Activated CD8-positive, alpha-beta T cell treated with anti-CD3 and anti-CD28 coated beads for 36 hours (primary cell): ENCODE measurements at regions not wholly inside any gene's neighbourhood (a gene's known extent, or its start where the extent isn't known, plus 50 kb on each side); places are given as distances from the start of the nearest gene placed in this dataset.

Source experiments
- ATAC-seq: fragments of 200-7000 bp; cut with Tn5 transposase; one replicate; pipeline ENCODE4 v1.10.0; 2021; ENCODE audit warnings: mild to moderate bottlenecking, moderate library complexity
- CTCF ChIA-PET: fragments of 350-600 bp; sonication (Branson Sonifier 250); formaldehyde crosslinking; loops from one replicate; lab custom pipeline; 2021; ENCODE audit warnings: antibody characterized with exemption; lab: Charles Lee
- POLR2A ChIA-PET: fragments of 350-600 bp; sonication (Branson Sonifier 250); formaldehyde crosslinking; loops from one replicate; lab custom pipeline; 2021; ENCODE audit warnings: antibody characterized with exemption; lab: Charles Lee
- DNase-seq: peaks from one replicate; pipeline ENCODE4 v3.0.0-alpha.2; 2020
- H3K27ac Mint-ChIP-seq: one replicate; pipeline ENCODE4 v1.8.0; 2021; ENCODE audit warnings: mild to moderate bottlenecking, mixed read lengths
- H3K27me3 Mint-ChIP-seq: one replicate; pipeline ENCODE4 v1.8.0; 2021; ENCODE audit warnings: mixed read lengths
- H3K36me3 Mint-ChIP-seq: one replicate; pipeline ENCODE4 v1.8.0; 2021; ENCODE audit warnings: low read depth, mixed read lengths
- H3K4me1 Mint-ChIP-seq: one replicate; pipeline ENCODE4 v1.8.0; 2021; ENCODE audit warnings: low read depth, mixed read lengths
- H3K4me3 Mint-ChIP-seq: one replicate; pipeline ENCODE4 v1.8.0; 2021; ENCODE audit warnings: mild to moderate bottlenecking, moderate library complexity, mixed read lengths
- H3K9me3 Mint-ChIP-seq: one replicate; pipeline ENCODE4 v1.8.0; 2021; ENCODE audit warnings: mixed read lengths
- intact Hi-C: fragments of 100-400 bp; cut with micrococcal nuclease; formaldehyde crosslinking; loops from one replicate; pipeline ENCODE4 v1.10.0; 2022
- TF ChIP-seq, protein P1 (sequence below): fragments of 200-600 bp; IDR thresholded peaks from one replicate; pipeline ENCODE4 v1.8.0; 2022; ENCODE audit warnings: antibody characterized with exemption, mild to moderate bottlenecking

DNA sequence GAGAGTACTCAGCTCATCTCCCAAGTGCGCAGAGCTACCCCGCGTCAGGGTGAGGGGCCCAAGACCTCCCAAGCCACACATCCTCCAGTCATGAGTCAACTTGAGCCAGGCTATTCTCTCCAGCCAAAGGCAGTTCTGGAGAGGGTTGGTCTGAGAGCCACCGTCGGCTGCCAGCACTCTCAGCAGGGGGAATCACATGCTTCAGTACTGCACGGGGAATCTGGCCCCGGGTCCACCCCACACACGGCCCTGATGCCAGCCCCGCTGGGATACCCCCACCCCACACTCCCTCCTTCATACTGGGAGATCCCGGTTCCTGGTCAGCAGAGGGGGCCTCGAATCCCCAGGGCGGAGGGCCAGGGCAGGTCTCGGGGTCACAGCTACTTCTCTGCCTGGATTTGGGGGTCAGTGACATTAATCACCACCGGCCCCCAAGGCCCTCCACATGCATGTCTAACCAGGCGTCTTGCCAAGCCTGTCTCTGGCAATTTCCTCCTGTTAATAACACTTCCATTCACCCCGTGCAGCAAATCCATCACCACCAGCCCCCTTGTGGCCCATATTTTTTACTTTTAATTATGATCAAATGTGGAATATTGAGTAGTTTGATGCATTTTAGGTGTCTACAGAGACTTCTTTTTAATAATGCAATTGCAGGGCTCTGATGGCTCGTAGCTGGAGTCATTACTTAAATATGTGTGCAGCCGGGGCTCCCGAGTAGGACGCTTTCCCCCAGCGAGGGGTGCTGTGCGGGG, 102.9 kb upstream of the PPP1R26 start:
- ChIA-PET POLR2A (no interaction called here), CTCF (no interaction called here)
- Mint-ChIP-seq H3K4me1 (no peaks in the 10 kb centered on the region), H3K9me3 (no peaks in the 10 kb centered on the region), H3K4me3 (no peak overlapping the region), H3K36me3 (no peaks in the 10 kb centered on the region), H3K27ac (no peak overlapping the region), H3K27me3 (no peaks in the 10 kb centered on the region)
- DNase-seq (no peak), ATAC-seq (no peak)
- intact Hi-C loops, result no loop called here
- TF ChIP-seq, protein P1, sequence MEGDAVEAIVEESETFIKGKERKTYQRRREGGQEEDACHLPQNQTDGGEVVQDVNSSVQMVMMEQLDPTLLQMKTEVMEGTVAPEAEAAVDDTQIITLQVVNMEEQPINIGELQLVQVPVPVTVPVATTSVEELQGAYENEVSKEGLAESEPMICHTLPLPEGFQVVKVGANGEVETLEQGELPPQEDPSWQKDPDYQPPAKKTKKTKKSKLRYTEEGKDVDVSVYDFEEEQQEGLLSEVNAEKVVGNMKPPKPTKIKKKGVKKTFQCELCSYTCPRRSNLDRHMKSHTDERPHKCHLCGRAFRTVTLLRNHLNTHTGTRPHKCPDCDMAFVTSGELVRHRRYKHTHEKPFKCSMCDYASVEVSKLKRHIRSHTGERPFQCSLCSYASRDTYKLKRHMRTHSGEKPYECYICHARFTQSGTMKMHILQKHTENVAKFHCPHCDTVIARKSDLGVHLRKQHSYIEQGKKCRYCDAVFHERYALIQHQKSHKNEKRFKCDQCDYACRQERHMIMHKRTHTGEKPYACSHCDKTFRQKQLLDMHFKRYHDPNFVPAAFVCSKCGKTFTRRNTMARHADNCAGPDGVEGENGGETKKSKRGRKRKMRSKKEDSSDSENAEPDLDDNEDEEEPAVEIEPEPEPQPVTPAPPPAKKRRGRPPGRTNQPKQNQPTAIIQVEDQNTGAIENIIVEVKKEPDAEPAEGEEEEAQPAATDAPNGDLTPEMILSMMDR, result no peak

- H3K36me3 Mint-ChIP-seq, result no peaks in the 10 kb centered on the region
- no peak overlapping the region for H3K27ac Mint-ChIP-seq
- no peaks in the 10 kb centered on the region for H3K27me3 Mint-ChIP-seq
- ATAC-seq (no peak), DNase-seq (no peak)
- ChIA-PET CTCF (no interaction called here), POLR2A (no interaction called here)
- H3K4me1 Mint-ChIP-seq, result no peaks in the 10 kb centered on the region
- H3K9me3 Mint-ChIP-seq, result no peaks in the 10 kb centered on the region
- TF ChIP-seq, protein P1, result no peak
- no peak overlapping the region for H3K4me3 Mint-ChIP-seq
- intact Hi-C loops, result no loop called here
These were observed 102.2 kb upstream of the PPP1R26 start for GRCh38 chr9:135377431-135377830.

GRCh38 chr9:135378751-135379150, 100.8 kb upstream of the PPP1R26 start:
- ChIA-PET POLR2A (no interaction called here), CTCF (no interaction called here)
- H3K36me3 Mint-ChIP-seq, result no peaks in the 10 kb centered on the region
- no peaks in the 10 kb centered on the region for H3K9me3 Mint-ChIP-seq
- intact Hi-C loops, result no loop called here
- TF ChIP-seq, protein P1, result no peak
- no peak overlapping the region for H3K4me3 Mint-ChIP-seq
- H3K4me1 Mint-ChIP-seq, result no peaks in the 10 kb centered on the region
- H3K27me3 Mint-ChIP-seq, result no peaks in the 10 kb centered on the region
- DNase-seq (no peak), ATAC-seq (no peak)
- no peak overlapping the region for H3K27ac Mint-ChIP-seq

- ChIA-PET POLR2A (no interaction called here), CTCF (no interaction called here)
- no peaks in the 10 kb centered on the region for H3K27me3 Mint-ChIP-seq
- DNase-seq (no peak), ATAC-seq (no peak)
- no peaks in the 10 kb centered on the region for H3K9me3 Mint-ChIP-seq
- TF ChIP-seq, protein P1, result no peak
- intact Hi-C loops, result no loop called here
- no peak overlapping the region for H3K27ac Mint-ChIP-seq
- no peaks in the 10 kb centered on the region for H3K36me3 Mint-ChIP-seq
- no peaks in the 10 kb centered on the region for H3K4me1 Mint-ChIP-seq
- H3K4me3 Mint-ChIP-seq, result no peak overlapping the region
These were observed 99.9 kb upstream of the PPP1R26 start for GRCh38 chr9:135379540-135380267.

GRCh38 chr9:135380311-135380960, 99.1 kb upstream of the PPP1R26 start:
- H3K4me3 Mint-ChIP-seq, result no peak overlapping the region
- ChIA-PET POLR2A (no interaction called here), CTCF (no interaction called here)
- intact Hi-C loops, result no loop called here
- H3K4me1 Mint-ChIP-seq, result no peaks in the 10 kb centered on the region
- TF ChIP-seq, protein P1, result no peak
- no peaks in the 10 kb centered on the region for H3K9me3 Mint-ChIP-seq
- H3K36me3 Mint-ChIP-seq, result no peaks in the 10 kb centered on the region
- no peak for ATAC-seq
- H3K27me3 Mint-ChIP-seq, result no peaks in the 10 kb centered on the region
- H3K27ac Mint-ChIP-seq, result no peak overlapping the region
- no peak for DNase-seq
